PC-9 (cell line): ENCODE measurements at regions not wholly inside any gene's neighbourhood (a gene's known extent, or its start where the extent isn't known, plus 50 kb on each side); places are given as distances from the start of the nearest gene placed in this dataset.

Experiments used
- BruUV-seq: library from RNA; stranded (reverse); fragments of 400-500 nt; replicated peaks from 2 replicates; lab custom pipeline; 2021; lab: Mats Ljungman, UMichigan
- CTCF ChIA-PET: fragments of 300-600 bp; sonication (Branson Sonifier 250); formaldehyde crosslinking; loops from one replicate; lab custom pipeline; 2022; ENCODE audit warnings: antibody characterized with exemption; lab: Charles Lee
- POLR2A ChIA-PET: fragments of 300-600 bp; sonication (Branson Sonifier 250); formaldehyde crosslinking; loops from one replicate; lab custom pipeline; 2022; ENCODE audit warnings: antibody characterized with exemption; ENCODE audit not compliant: unreplicated experiment; lab: Charles Lee
- DNase-seq, 2 experiments: peaks; one replicate each; pipeline versions ENCODE4 v3.0.0 to v3.0.0-alpha.2; 2015 to 2022; ENCODE audit warnings: mixed read lengths in 1 of 2
- H2AFZ ChIP-seq: fragments of 200-600 bp; sonication (generic); 2 replicates; pipeline ENCODE4 v1.8.1; 2017; ENCODE audit warnings: antibody characterized with exemption
- H3F3A ChIP-seq: fragments of 200-600 bp; sonication (generic); 2 replicates; pipeline ENCODE4 v1.8.1; 2017; ENCODE audit warnings: antibody characterized with exemption, mild to moderate bottlenecking, low read depth; ENCODE audit not compliant: insufficient read depth
- H3K27ac ChIP-seq: fragments of 200-600 bp; sonication (generic); 2 replicates; pipeline ENCODE4 v1.6.1; 2016; ENCODE audit warnings: mixed run types
- H3K27me3 ChIP-seq: fragments of 200-600 bp; sonication (generic); 2 replicates; pipeline ENCODE4 v1.6.1; 2016; ENCODE audit warnings: low read depth, mixed run types; ENCODE audit not compliant: insufficient read depth
- H3K36me3 ChIP-seq: fragments of 200-600 bp; sonication (generic); 2 replicates; pipeline ENCODE4 v1.6.1; 2016; ENCODE audit warnings: low read depth, mixed run types
- H3K4me1 ChIP-seq: fragments of 200-600 bp; sonication (generic); replicated peaks from 2 replicates; pipeline ENCODE4 v1.6.1; 2016; ENCODE audit warnings: mixed run types; ENCODE audit not compliant: insufficient read depth
- H3K4me2 ChIP-seq: fragments of 200-600 bp; sonication (generic); 2 replicates; pipeline ENCODE4 v1.6.1; 2017; ENCODE audit warnings: mixed run types
- H3K4me3 ChIP-seq: fragments of 200-600 bp; sonication (generic); 2 replicates; pipeline ENCODE4 v1.6.1; 2016; ENCODE audit warnings: mixed run types
- H3K79me2 ChIP-seq: fragments of 200-600 bp; sonication (generic); 2 replicates; pipeline ENCODE4 v1.6.1; 2017; ENCODE audit warnings: low read depth, mixed run types
- H3K9me2 ChIP-seq: fragments of 200-600 bp; sonication (generic); 2 replicates; pipeline ENCODE4 v1.8.1; 2017; ENCODE audit warnings: mild to moderate bottlenecking; ENCODE audit not compliant: insufficient read depth
- H3K9me3 ChIP-seq: fragments of 200-600 bp; sonication (generic); 2 replicates; pipeline ENCODE4 v1.8.1; 2016; ENCODE audit warnings: low read depth; ENCODE audit not compliant: insufficient read depth
- H4K20me1 ChIP-seq: fragments of 200-600 bp; sonication (generic); 2 replicates; pipeline ENCODE4 v1.8.1; 2017; ENCODE audit not compliant: insufficient read depth
- CTCF ChIP-seq: fragments of 200-600 bp; sonication (generic); conservative IDR thresholded peaks from 2 replicates; pipeline ENCODE4 v1.6.1; 2017; ENCODE audit warnings: mixed run types, antibody characterized with exemption, mild to moderate bottlenecking, moderate library complexity
- EZH2 ChIP-seq: fragments of 200-600 bp; sonication (generic); IDR thresholded peaks from 2 replicates; pipeline ENCODE4 v1.8.0; 2017; ENCODE audit warnings: antibody characterized with exemption, low read depth
- intact Hi-C: fragments of 100-400 bp; cut with micrococcal nuclease; formaldehyde crosslinking; loops from one replicate; pipeline ENCODE4 v1.10.0; 2022; ENCODE audit not compliant: unreplicated experiment

- no peaks in the 10 kb centered on the region for H3K27me3 ChIP-seq
- ChIA-PET CTCF (no interaction called here), POLR2A (no interaction called here)
- no TSS peak for BruUV-seq
- H2AFZ ChIP-seq: no peak overlapping the region
- H3K4me3 ChIP-seq: no peak overlapping the region
- no peaks in the 10 kb centered on the region for H3K9me2 ChIP-seq
- no peak overlapping the region for H3K27ac ChIP-seq
- H3K4me1 ChIP-seq: peaks cover 37% of the 10 kb centered on the region
- peaks cover 4% of the 10 kb centered on the region; the same call in 1 of the 2 replicates for H3K9me3 ChIP-seq
- H3K4me2 ChIP-seq: no peak overlapping the region
- no peaks in the 10 kb centered on the region for H4K20me1 ChIP-seq
- intact Hi-C loops: no loop called here
- H3K36me3 ChIP-seq: no peaks in the 10 kb centered on the region
- H3F3A ChIP-seq: peaks cover 14% of the 10 kb centered on the region; the same call in 1 of the 2 replicates
- DNase-seq: no peak
- no peaks in the 10 kb centered on the region for H3K79me2 ChIP-seq
- TF ChIP-seq CTCF: no peak
- no peak for TF ChIP-seq EZH2
These were observed 144.3 kb downstream of the PXDC1 start for GRCh38 chr6:3607171-3607570.

GRCh38 chr6:3603340-3604130, 146.7 kb upstream of the SLC22A23 start:
- no peaks in the 10 kb centered on the region for H3K27me3 ChIP-seq
- CTCF ChIA-PET: no interaction called here

GRCh38 chr6:3601570-3601969, 144.7 kb upstream of the SLC22A23 start:
- no peak for DNase-seq
- ChIA-PET POLR2A (no interaction called here), CTCF (no interaction called here)
- Histone ChIP-seq H3F3A (no peaks in the 10 kb centered on the region), H2AFZ (no peak overlapping the region), H3K79me2 (no peaks in the 10 kb centered on the region), H3K4me2 (no peak overlapping the region), H3K27ac (no peak overlapping the region), H3K36me3 (no peaks in the 10 kb centered on the region), H3K9me2 (no peaks in the 10 kb centered on the region), H3K4me1 (peaks cover 6% of the 10 kb centered on the region; the same call in 1 of the 2 replicates), H3K27me3 (no peaks in the 10 kb centered on the region), H4K20me1 (no peaks in the 10 kb centered on the region), H3K9me3 (peaks cover 13% of the 10 kb centered on the region; the same call in 1 of the 2 replicates), H3K4me3 (no peak overlapping the region)
- TF ChIP-seq EZH2: no peak
- TF ChIP-seq CTCF: no peak
- intact Hi-C loops: no loop called here
- no TSS peak for BruUV-seq

More at GRCh38 chr6:3603340-3604130, 146.7 kb upstream of the SLC22A23 start:
- intact Hi-C loops: no loop called here
- Histone ChIP-seq H3K9me2 (no peaks in the 10 kb centered on the region), H3K4me2 (no peak overlapping the region), H3K9me3 (peaks cover 13% of the 10 kb centered on the region; the same call in 1 of the 2 replicates), H3K4me1 (peaks cover 6% of the 10 kb centered on the region; the same call in 1 of the 2 replicates), H3K4me3 (no peak overlapping the region), H4K20me1 (no peaks in the 10 kb centered on the region), H3K36me3 (no peaks in the 10 kb centered on the region), H3K27ac (no peak overlapping the region), H2AFZ (no peak overlapping the region), H3K79me2 (no peaks in the 10 kb centered on the region), H3F3A (no peaks in the 10 kb centered on the region)
- POLR2A ChIA-PET: no interaction called here
- no peak for DNase-seq
- TF ChIP-seq CTCF (no peak), EZH2 (no peak)
- no TSS peak for BruUV-seq
